Esophagus muscularis mucosa (tissue), 4 donors: ENCODE measurements at regions not wholly inside any gene's neighbourhood (a gene's known extent, or its start where the extent isn't known, plus 50 kb on each side); places are given as distances from the start of the nearest gene placed in this dataset.

Source experiments
- EP300 ChIP-seq: sonication (generic); formaldehyde crosslinking; IDR thresholded peaks from one replicate; pipeline ENCODE4 v1.6.1; 2017; ENCODE audit warnings: antibody characterized with exemption
- POLR2A ChIP-seq: fragments of 450-650 bp; IDR thresholded peaks from one replicate; pipeline ENCODE4 v1.6.1; 2017; ENCODE audit warnings: antibody characterized with exemption, moderate library complexity, mild to moderate bottlenecking, low read depth
- POLR2AphosphoS5 ChIP-seq, 2 donors: sonication (generic); formaldehyde crosslinking; IDR thresholded peaks; one replicate each; pipeline ENCODE4 v1.6.1; 2017; ENCODE audit warnings: antibody characterized with exemption in 2 of 2
- TF ChIP-seq, protein P1 (sequence below), 3 experiments: fragments of 200-600 bp in 2 of 3; fragments of 450-650 bp in 1 of 3; sonication (generic) in 2 of 3; IDR thresholded peaks; one replicate each; pipeline ENCODE4 v1.5.1; 2017 to 2019; ENCODE audit warnings: antibody characterized with exemption in 3 of 3, mild to moderate bottlenecking in 2 of 3, moderate library complexity in 1 of 3

- TF ChIP-seq, protein P1, sequence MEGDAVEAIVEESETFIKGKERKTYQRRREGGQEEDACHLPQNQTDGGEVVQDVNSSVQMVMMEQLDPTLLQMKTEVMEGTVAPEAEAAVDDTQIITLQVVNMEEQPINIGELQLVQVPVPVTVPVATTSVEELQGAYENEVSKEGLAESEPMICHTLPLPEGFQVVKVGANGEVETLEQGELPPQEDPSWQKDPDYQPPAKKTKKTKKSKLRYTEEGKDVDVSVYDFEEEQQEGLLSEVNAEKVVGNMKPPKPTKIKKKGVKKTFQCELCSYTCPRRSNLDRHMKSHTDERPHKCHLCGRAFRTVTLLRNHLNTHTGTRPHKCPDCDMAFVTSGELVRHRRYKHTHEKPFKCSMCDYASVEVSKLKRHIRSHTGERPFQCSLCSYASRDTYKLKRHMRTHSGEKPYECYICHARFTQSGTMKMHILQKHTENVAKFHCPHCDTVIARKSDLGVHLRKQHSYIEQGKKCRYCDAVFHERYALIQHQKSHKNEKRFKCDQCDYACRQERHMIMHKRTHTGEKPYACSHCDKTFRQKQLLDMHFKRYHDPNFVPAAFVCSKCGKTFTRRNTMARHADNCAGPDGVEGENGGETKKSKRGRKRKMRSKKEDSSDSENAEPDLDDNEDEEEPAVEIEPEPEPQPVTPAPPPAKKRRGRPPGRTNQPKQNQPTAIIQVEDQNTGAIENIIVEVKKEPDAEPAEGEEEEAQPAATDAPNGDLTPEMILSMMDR (IDR thresholded peaks at IDR 0.05): no peak
- TF ChIP-seq POLR2AphosphoS5 (IDR thresholded peaks at IDR 0.05) (no peak), POLR2A (no peak), EP300 (no peak)
Measured at GRCh38 chr2:65980531-65980930, 454.4 kb upstream of the MEIS1 start.
